ENCODE measurements at regions not wholly inside any gene's neighbourhood (a gene's known extent, or its start where the extent isn't known, plus 50 kb on each side); places are given as distances from the start of the nearest gene placed in this dataset.

- TF ChIP-seq CTCF (IDR thresholded peaks at IDR 0.05; ENCODE audit: low read depth, low read length) = no peak
- CTCF ChIA-PET = no interaction called here
These were observed 310.0 kb upstream of the SNX7 start for GRCh38 chr1:98351561-98351960.

GRCh38 chr1:98345417-98345816 is 316.1 kb upstream of the SNX7 start:
- Histone ChIP-seq H3K27ac (ENCODE audit: low read depth, low read length) (no peak overlapping the region), H3K27me3 (ENCODE audit: control insufficient read depth, insufficient read depth, low read length) (no peaks in the 10 kb centered on the region), H3K4me3 (ENCODE audit: low read depth, low read length) (no peak overlapping the region), H3K9me3 (ENCODE audit: control insufficient read depth, insufficient read depth, low read length) (no peaks in the 10 kb centered on the region)
- TF ChIP-seq CTCF (IDR thresholded peaks at IDR 0.05; ENCODE audit: low read depth, low read length) = no peak
- ChIA-PET POLR2A (no interaction called here), CTCF (no interaction called here)
- no peak for DNase-seq (ENCODE audit: low read depth, low spot score)

More at GRCh38 chr1:98351561-98351960, 310.0 kb upstream of the SNX7 start:
- Histone ChIP-seq H3K9me3 (ENCODE audit: control insufficient read depth, insufficient read depth, low read length) (no peaks in the 10 kb centered on the region), H3K27ac (ENCODE audit: low read depth, low read length) (no peak overlapping the region), H3K4me3 (ENCODE audit: low read depth, low read length) (no peak overlapping the region), H3K27me3 (ENCODE audit: control insufficient read depth, insufficient read depth, low read length) (no peaks in the 10 kb centered on the region)
- no peak for DNase-seq (ENCODE audit: low read depth, low spot score)
- POLR2A ChIA-PET = no interaction called here

- no peak for TF ChIP-seq CTCF (IDR thresholded peaks at IDR 0.05; ENCODE audit: low read depth, low read length)
- H3K27ac ChIP-seq (ENCODE audit: low read depth, low read length) = no peak overlapping the region
- POLR2A ChIA-PET = no interaction called here
- DNase-seq (ENCODE audit: low read depth, low spot score) = no peak
- CTCF ChIA-PET = no interaction called here
- H3K4me3 ChIP-seq (ENCODE audit: low read depth, low read length) = no peak overlapping the region
- H3K9me3 ChIP-seq (ENCODE audit: control insufficient read depth, insufficient read depth, low read length) = no peaks in the 10 kb centered on the region
- H3K27me3 ChIP-seq (ENCODE audit: control insufficient read depth, insufficient read depth, low read length) = no peaks in the 10 kb centered on the region
These were observed 316.8 kb upstream of the SNX7 start for GRCh38 chr1:98344731-98345130.

DNA sequence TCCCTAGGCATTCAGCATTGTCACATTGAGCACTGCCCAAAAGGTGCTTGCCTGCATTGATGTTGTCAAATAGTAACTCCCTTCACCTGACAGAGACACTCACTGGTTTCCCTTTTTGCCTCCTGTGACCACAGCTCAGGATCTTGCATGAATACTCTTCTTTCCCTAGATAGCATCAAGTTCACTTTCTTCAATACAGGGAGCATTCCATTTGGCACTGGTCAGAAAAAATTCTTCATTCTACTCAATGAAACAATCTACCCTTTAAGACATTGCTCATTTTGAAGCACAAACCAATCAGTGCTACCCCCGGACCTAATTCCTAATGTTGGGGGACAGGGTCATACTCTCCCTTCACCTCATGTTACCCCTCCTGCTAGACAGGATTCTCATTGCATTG is 319.0 kb upstream of the SNX7 start:
- H3K27ac ChIP-seq (ENCODE audit: low read depth, low read length) = no peak overlapping the region
- CTCF ChIA-PET = no interaction called here
- TF ChIP-seq CTCF (IDR thresholded peaks at IDR 0.05; ENCODE audit: low read depth, low read length) = no peak
- POLR2A ChIA-PET = interaction anchor here (0.6 kb wide), 1 partner anchor 256 kb away, joined by 4 read pairs; no protein-coding TSS in a partner anchor
- H3K27me3 ChIP-seq (ENCODE audit: control insufficient read depth, insufficient read depth, low read length) = no peaks in the 10 kb centered on the region
- H3K4me3 ChIP-seq (ENCODE audit: low read depth, low read length) = no peak overlapping the region
- no peaks in the 10 kb centered on the region for H3K9me3 ChIP-seq (ENCODE audit: control insufficient read depth, insufficient read depth, low read length)
- DNase-seq (ENCODE audit: low read depth, low spot score) = no peak

GRCh38 chr1:98340511-98340910 is 321.0 kb upstream of the SNX7 start:
- ChIA-PET POLR2A (interaction anchor here (0.8 kb wide), 1 partner anchor 505 kb away, joined by 3 read pairs; no protein-coding TSS in a partner anchor), CTCF (interaction anchor here (0.7 kb wide), 1 partner anchor 21 kb away, joined by 3 read pairs; no protein-coding TSS in a partner anchor)
- no peak overlapping the region for H3K4me3 ChIP-seq (ENCODE audit: low read depth, low read length)
- DNase-seq (ENCODE audit: low read depth, low spot score) = no peak
- H3K27me3 ChIP-seq (ENCODE audit: control insufficient read depth, insufficient read depth, low read length) = no peaks in the 10 kb centered on the region
- H3K9me3 ChIP-seq (ENCODE audit: control insufficient read depth, insufficient read depth, low read length) = no peaks in the 10 kb centered on the region
- H3K27ac ChIP-seq (ENCODE audit: low read depth, low read length) = no peak overlapping the region
- no peak for TF ChIP-seq CTCF (IDR thresholded peaks at IDR 0.05; ENCODE audit: low read depth, low read length)
